NT2/D1 (cell line): ENCODE measurements at regions not wholly inside any gene's neighbourhood (a gene's known extent, or its start where the extent isn't known, plus 50 kb on each side); places are given as distances from the start of the nearest gene placed in this dataset.
"Not testable (repeated sequence)": the region's sequence is repeated elsewhere in the genome, so short reads cannot be mapped to it uniquely, and the experiment has no call there.

Experiments used
- DNase-seq: peaks from one replicate; pipeline ENCODE4 v3.0.0-alpha.2; 2011; ENCODE audit warnings: low read depth, low spot score
- H3K27me3 ChIP-seq: 2 replicates; pipeline ENCODE4 v1.6.0; 2011; ENCODE audit warnings: mild to moderate bottlenecking; ENCODE audit not compliant: insufficient read length, insufficient read depth
- H3K36me3 ChIP-seq: 2 replicates; pipeline ENCODE4 v1.6.1; 2011; ENCODE audit warnings: mild to moderate bottlenecking, low read length, mixed read lengths; ENCODE audit not compliant: insufficient read depth, insufficient read length
- H3K4me1 ChIP-seq: 2 replicates; pipeline ENCODE4 v1.5.1; 2011; ENCODE audit not compliant: insufficient read depth, insufficient read length
- H3K4me3 ChIP-seq: 2 replicates; pipeline ENCODE4 v1.5.1; 2011; ENCODE audit warnings: low read depth; ENCODE audit not compliant: insufficient read length
- H3K9ac ChIP-seq: 2 replicates; pipeline ENCODE4 v1.6.0; 2011; ENCODE audit warnings: low read depth; ENCODE audit not compliant: insufficient read length
- H3K9me3 ChIP-seq: 2 replicates; pipeline ENCODE4 v1.5.1; 2011; ENCODE audit warnings: mild to moderate bottlenecking, low read length; ENCODE audit not compliant: insufficient read depth
- SUZ12 ChIP-seq: IDR thresholded peaks from 2 replicates; pipeline ENCODE4 v1.6.1; 2011; ENCODE audit not compliant: insufficient read length, insufficient read depth; ENCODE audit errors: extremely low read depth
- YY1 ChIP-seq: IDR thresholded peaks from 2 replicates; pipeline ENCODE4 v1.6.1; 2011; ENCODE audit not compliant: insufficient read length, insufficient read depth
- ZNF274 ChIP-seq: IDR thresholded peaks from 2 replicates; pipeline ENCODE4 v1.6.1; 2011; ENCODE audit warnings: mild to moderate bottlenecking, low read depth, low read length

- H3K4me3 ChIP-seq, DNase-seq, H3K4me1 ChIP-seq, H3K9ac ChIP-seq, H3K9me3 ChIP-seq, H3K27me3 ChIP-seq, H3K36me3 ChIP-seq: not testable (repeated sequence)
These were observed 893.5 kb upstream of the ADAMTS5 start for GRCh38 chr21:27860314-27860955.

DNA sequence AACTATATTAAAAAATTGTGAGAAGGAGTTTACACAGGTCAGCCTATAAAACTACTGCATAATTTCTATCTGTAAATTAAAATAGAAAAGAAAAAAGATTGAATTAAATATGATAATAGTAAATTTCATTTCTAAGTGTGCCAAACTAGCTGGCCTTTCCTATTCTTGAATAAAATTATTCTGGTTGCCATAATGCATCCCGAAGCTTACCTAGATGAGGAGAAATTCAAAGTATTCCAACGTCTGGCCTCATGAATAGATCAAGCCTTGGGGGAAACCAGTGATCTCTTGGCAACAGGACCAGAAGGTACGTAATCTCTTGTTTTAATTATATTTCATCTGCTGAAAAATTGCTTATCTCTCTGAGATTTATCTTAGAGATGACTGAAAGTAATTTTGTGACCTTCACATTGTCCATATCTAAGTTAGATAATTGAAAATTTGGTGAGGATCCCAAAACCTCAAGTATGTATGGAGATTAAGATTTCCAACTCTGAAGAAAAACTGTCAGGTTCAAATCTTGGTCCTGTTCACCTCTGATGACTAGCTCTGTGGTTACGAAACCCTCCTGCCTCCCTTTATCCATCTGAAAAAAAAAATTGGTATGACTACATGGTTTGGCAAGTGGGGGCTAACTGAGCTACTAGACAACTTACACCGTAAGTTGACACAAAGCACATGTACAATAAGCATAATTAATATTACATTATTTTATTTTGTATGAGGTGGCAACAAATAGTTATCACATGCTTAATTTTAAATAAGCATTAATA lies 891.4 kb upstream of the ADAMTS5 start:
- not testable (repeated sequence) for H3K27me3 ChIP-seq, DNase-seq, H3K9me3 ChIP-seq, H3K9ac ChIP-seq, H3K36me3 ChIP-seq, H3K4me3 ChIP-seq, H3K4me1 ChIP-seq

GRCh38 chr21:27856988-27857387 lies 890.1 kb upstream of the ADAMTS5 start:
- H3K9ac ChIP-seq, H3K4me3 ChIP-seq, H3K9me3 ChIP-seq, H3K36me3 ChIP-seq, DNase-seq, H3K27me3 ChIP-seq, H3K4me1 ChIP-seq: not testable (repeated sequence)

DNA sequence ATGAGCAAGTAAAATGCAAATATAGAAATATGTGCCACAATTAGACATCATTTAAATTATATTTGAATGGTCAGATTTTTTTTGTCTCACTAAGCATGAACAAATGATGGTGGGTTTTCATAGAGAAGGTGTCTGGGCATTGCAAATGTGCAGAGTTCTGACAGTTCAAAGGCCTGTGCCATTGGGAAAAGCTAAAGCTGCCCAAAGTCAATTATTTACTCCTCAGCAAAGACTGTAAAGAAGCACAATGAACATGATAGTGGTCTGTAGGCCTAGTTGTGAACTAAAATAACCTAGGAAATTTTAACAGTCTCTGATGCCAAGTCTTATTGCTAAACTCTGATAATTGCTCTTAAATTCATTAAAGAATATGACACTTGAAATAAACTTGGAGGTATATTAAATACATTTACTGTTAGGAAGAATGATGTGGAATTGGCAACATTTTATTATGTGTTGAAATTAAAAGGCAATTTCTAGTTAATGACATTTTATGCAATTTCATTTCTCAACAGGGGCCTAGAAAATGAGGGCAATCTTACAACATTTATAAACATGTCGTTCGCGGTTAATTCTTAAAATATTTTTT lies 874.3 kb upstream of the ADAMTS5 start:
- H3K4me1 ChIP-seq, result no peaks in the 10 kb centered on the region
- H3K27me3 ChIP-seq, result no peaks in the 10 kb centered on the region
- H3K4me3 ChIP-seq, result no peak overlapping the region
- H3K36me3 ChIP-seq, result no peaks in the 10 kb centered on the region
- DNase-seq, result no peak
- no peaks in the 10 kb centered on the region for H3K9me3 ChIP-seq
- no peak for TF ChIP-seq SUZ12
- TF ChIP-seq YY1, result no peak
- no peak for TF ChIP-seq ZNF274
- H3K9ac ChIP-seq, result no peak overlapping the region

DNA sequence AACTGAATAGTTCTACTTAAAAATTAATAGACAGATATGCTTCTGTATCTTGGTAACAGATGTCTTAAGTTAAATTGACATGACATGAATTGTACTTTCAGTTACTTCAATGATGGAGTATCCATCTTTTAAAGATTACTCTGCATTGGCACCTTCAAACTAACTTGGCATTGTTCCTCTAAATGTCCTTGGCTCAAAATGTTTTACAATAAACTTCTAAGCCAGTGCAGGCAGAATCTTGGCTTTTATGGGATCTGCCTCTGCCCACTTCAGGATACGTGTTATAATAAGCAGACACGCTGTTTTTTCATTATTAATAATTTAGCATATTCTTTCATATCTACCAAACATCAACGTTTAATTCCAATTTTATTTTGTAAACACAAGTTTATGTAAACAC lies 873.4 kb upstream of the ADAMTS5 start:
- DNase-seq, result no peak
- Histone ChIP-seq H3K9ac (no peak overlapping the region), H3K4me1 (no peaks in the 10 kb centered on the region), H3K36me3 (no peaks in the 10 kb centered on the region), H3K27me3 (no peaks in the 10 kb centered on the region), H3K9me3 (no peaks in the 10 kb centered on the region), H3K4me3 (no peak overlapping the region)
- TF ChIP-seq ZNF274 (no peak), YY1 (no peak), SUZ12 (no peak)

DNA sequence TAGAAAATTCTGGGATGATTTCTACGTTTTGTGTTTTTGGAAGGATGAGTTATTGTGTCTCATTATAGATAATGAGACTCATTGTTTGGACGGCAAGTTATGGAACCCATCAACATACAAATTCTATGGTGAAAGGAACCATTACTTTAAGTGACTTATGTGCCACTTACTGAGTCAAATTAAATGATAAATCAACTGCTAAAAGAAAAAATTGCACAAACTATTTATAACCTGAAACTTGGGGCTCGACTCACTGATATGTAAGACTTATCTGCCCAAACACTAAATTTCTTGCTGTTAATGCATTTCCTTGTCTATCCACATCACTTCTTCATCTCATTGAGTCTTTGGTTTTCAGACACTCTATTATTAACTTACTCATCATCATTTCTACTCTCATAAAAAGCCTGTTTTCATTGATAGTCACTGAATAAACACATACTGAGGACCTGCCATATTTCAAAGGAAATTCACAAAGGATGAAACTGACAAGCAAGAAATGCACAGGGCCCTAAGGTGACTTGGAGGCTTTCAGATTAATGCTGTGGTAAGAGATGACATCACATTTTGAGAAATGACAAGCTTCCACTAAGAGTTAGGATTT lies 872.7 kb upstream of the ADAMTS5 start:
- DNase-seq, result no peak
- Histone ChIP-seq H3K36me3 (no peaks in the 10 kb centered on the region), H3K4me1 (no peaks in the 10 kb centered on the region), H3K4me3 (no peak overlapping the region), H3K9me3 (no peaks in the 10 kb centered on the region), H3K9ac (no peak overlapping the region), H3K27me3 (no peaks in the 10 kb centered on the region)
- no peak for TF ChIP-seq YY1
- TF ChIP-seq SUZ12, result no peak
- TF ChIP-seq ZNF274, result no peak

DNA sequence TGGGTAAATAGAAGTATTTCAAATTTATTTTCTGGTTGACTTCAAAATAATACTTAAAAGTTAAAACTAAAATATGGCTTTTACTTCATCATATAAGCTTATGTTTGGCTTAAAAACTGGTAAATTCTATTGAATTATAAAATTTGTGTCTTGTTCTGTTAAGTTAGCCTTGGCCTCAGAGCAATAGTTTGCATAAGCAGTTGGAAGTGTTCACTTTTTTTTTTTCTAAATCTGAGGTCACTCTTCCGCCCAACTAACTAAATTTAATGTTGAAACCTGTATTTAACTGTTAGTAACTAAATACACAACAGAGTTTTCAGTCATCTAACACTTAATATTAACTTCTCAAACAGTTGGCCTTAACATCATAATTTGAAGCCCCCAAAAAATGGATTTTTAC lies 871.7 kb upstream of the ADAMTS5 start:
- H3K9ac ChIP-seq, result no peak overlapping the region
- no peaks in the 10 kb centered on the region for H3K9me3 ChIP-seq
- H3K4me3 ChIP-seq, result no peak overlapping the region
- H3K36me3 ChIP-seq, result no peaks in the 10 kb centered on the region
- no peaks in the 10 kb centered on the region for H3K27me3 ChIP-seq
- TF ChIP-seq ZNF274, result no peak
- TF ChIP-seq SUZ12, result no peak
- no peak for TF ChIP-seq YY1
- H3K4me1 ChIP-seq, result no peaks in the 10 kb centered on the region
- no peak for DNase-seq
